Caco-2 (cell line): ENCODE measurements at regions not wholly inside any gene's neighbourhood (a gene's known extent, or its start where the extent isn't known, plus 50 kb on each side); places are given as distances from the start of the nearest gene placed in this dataset.

Experiments
- BruUV-seq: library from RNA; stranded (reverse); fragments of 400-500 nt; replicated peaks from 2 replicates; lab custom pipeline; 2021; lab: Mats Ljungman, UMichigan
- CTCF ChIA-PET: fragments of 300-600 bp; sonication (Branson Sonifier 250); formaldehyde crosslinking; loops from one replicate; lab custom pipeline; 2022; ENCODE audit warnings: antibody characterized with exemption; lab: Charles Lee
- POLR2A ChIA-PET: fragments of 300-600 bp; sonication (Branson Sonifier 250); formaldehyde crosslinking; loops from one replicate; lab custom pipeline; 2022; ENCODE audit warnings: antibody characterized with exemption; lab: Charles Lee
- DNase-seq, 2 experiments: peaks; one replicate each; pipeline versions ENCODE4 v3.0.0 to v3.0.0-alpha.2; 2020 to 2022
- H3K27me3 ChIP-seq: replicated peaks from 2 replicates; pipeline ENCODE4 v1.6.0; 2011; ENCODE audit warnings: low read length; ENCODE audit not compliant: control insufficient read depth, insufficient read depth
- H3K36me3 ChIP-seq: 2 replicates; pipeline ENCODE4 v1.5.1; 2011; ENCODE audit warnings: low read length; ENCODE audit not compliant: control insufficient read depth, insufficient read depth
- H3K4me1 ChIP-seq: fragments of 250-450 bp; sonication (Bioruptor Pico); 2 replicates; pipeline ENCODE4 v1.5.1; 2020; ENCODE audit warnings: mild to moderate bottlenecking
- H3K4me3 ChIP-seq: 2 replicates; pipeline ENCODE4 v1.5.1; 2011; ENCODE audit warnings: low read depth, mild to moderate bottlenecking, control low read depth, low read length
- H3K9me3 ChIP-seq: fragments of 250-450 bp; sonication (Bioruptor Pico); 2 replicates; pipeline ENCODE4 v1.5.1; 2020; ENCODE audit warnings: mild to moderate bottlenecking, moderate library complexity
- H3K27ac Mint-ChIP-seq: one replicate; pipeline ENCODE4 v1.8.0; 2022; ENCODE audit warnings: mixed read lengths; ENCODE audit not compliant: unreplicated experiment
- H3K27me3 Mint-ChIP-seq: one replicate; pipeline ENCODE4 v1.8.0; 2022; ENCODE audit warnings: mixed read lengths; ENCODE audit not compliant: insufficient read depth, unreplicated experiment
- H3K36me3 Mint-ChIP-seq: one replicate; pipeline ENCODE4 v1.8.0; 2022; ENCODE audit warnings: mild to moderate bottlenecking, mixed read lengths; ENCODE audit not compliant: insufficient read depth, unreplicated experiment
- H3K4me1 Mint-ChIP-seq: one replicate; pipeline ENCODE4 v1.8.0; 2022; ENCODE audit warnings: low read depth, mixed read lengths; ENCODE audit not compliant: unreplicated experiment
- H3K4me3 Mint-ChIP-seq: one replicate; pipeline ENCODE4 v1.8.0; 2022; ENCODE audit warnings: mild to moderate bottlenecking, moderate library complexity, mixed read lengths; ENCODE audit not compliant: unreplicated experiment
- H3K9me3 Mint-ChIP-seq: one replicate; pipeline ENCODE4 v1.8.0; 2022; ENCODE audit warnings: mixed read lengths; ENCODE audit not compliant: unreplicated experiment
- intact Hi-C: fragments of 100-400 bp; cut with micrococcal nuclease; formaldehyde crosslinking; loops from one replicate; pipeline ENCODE4 v1.10.0; 2022; ENCODE audit not compliant: unreplicated experiment
- TF ChIP-seq, protein P1 (sequence below), 2 experiments: fragments of 200-600 bp in 1 of 2; IDR thresholded peaks; 1 replicate in 1 of 2; 2 replicates in 1 of 2; pipeline versions ENCODE4 v1.5.1 to v1.8.0; 2011 to 2022; ENCODE audit warnings: antibody characterized with exemption in 1 of 2, control low read depth in 1 of 2, inconsistent platforms in 1 of 2, low read depth in 1 of 2, low read length in 1 of 2, mild to moderate bottlenecking in 1 of 2, moderate library complexity in 1 of 2; ENCODE audit not compliant: insufficient read depth in 1 of 2, severe bottlenecking in 1 of 2, unreplicated experiment in 1 of 2

DNA sequence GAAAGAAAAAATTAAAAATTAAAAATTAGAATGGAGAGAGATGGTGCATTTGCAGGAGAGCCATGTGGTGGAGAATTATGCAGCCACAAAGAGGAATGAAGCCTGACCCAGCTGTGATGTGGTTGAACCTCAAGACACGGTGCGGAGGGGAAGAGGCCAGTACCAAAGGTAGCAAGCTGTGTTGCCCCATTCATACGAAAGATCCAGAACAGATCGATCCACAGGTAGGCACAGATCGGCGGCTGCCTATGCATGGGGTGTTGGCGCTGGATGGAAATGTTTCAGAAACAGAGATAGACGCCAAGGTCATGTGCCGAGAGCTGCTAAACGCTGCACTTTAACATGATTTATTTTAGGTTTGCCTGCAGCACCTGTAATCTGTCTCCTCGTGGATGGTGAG lies 992.3 kb downstream of the BRD1 start:
- intact Hi-C loops = no loop called here
- H3K4me1 Mint-ChIP-seq = no peaks in the 10 kb centered on the region
- no peaks in the 10 kb centered on the region for H3K9me3 ChIP-seq
- H3K27ac Mint-ChIP-seq = no peak overlapping the region
- BruUV-seq = no TSS peak
- H3K36me3 ChIP-seq = no peaks in the 10 kb centered on the region
- peaks cover 35% of the 10 kb centered on the region for H3K9me3 Mint-ChIP-seq
- H3K36me3 Mint-ChIP-seq = peaks cover 6% of the 10 kb centered on the region
- ChIA-PET CTCF (no interaction called here), POLR2A (no interaction called here)
- H3K4me1 ChIP-seq = no peaks in the 10 kb centered on the region
- no peaks in the 10 kb centered on the region for H3K27me3 ChIP-seq
- no peak overlapping the region for H3K4me3 Mint-ChIP-seq
- H3K27me3 Mint-ChIP-seq = no peaks in the 10 kb centered on the region
- no peak overlapping the region for H3K4me3 ChIP-seq
- no peak for DNase-seq
- TF ChIP-seq, protein P1, sequence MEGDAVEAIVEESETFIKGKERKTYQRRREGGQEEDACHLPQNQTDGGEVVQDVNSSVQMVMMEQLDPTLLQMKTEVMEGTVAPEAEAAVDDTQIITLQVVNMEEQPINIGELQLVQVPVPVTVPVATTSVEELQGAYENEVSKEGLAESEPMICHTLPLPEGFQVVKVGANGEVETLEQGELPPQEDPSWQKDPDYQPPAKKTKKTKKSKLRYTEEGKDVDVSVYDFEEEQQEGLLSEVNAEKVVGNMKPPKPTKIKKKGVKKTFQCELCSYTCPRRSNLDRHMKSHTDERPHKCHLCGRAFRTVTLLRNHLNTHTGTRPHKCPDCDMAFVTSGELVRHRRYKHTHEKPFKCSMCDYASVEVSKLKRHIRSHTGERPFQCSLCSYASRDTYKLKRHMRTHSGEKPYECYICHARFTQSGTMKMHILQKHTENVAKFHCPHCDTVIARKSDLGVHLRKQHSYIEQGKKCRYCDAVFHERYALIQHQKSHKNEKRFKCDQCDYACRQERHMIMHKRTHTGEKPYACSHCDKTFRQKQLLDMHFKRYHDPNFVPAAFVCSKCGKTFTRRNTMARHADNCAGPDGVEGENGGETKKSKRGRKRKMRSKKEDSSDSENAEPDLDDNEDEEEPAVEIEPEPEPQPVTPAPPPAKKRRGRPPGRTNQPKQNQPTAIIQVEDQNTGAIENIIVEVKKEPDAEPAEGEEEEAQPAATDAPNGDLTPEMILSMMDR (IDR thresholded peaks at IDR 0.05; ENCODE audit: insufficient read depth in 1 of 2, low read depth in 1 of 2, low read length in 1 of 2, severe bottlenecking in 1 of 2, unreplicated experiment in 1 of 2) = no peak

DNA sequence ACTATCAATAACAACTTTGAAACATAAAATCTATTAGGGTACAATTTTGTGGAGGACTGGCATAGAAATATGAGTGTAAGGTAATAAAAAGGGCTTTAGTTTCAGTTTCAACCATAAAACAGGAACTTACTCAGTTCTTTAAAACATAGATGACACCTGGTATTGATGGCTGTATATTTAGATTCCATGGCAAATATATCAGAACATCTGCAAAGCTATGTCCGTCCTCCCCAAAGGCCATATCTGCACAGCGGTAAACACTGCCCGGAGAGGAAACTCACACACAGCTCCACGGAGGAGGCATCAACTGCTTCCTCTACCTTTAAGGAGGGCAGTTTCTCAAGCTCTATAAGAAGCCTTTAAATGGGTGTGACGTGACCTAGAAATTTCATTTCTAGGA lies 993.3 kb downstream of the BRD1 start:
- H3K9me3 Mint-ChIP-seq = peaks cover 35% of the 10 kb centered on the region
- POLR2A ChIA-PET = no interaction called here
- no peak overlapping the region for H3K4me3 Mint-ChIP-seq

DNA sequence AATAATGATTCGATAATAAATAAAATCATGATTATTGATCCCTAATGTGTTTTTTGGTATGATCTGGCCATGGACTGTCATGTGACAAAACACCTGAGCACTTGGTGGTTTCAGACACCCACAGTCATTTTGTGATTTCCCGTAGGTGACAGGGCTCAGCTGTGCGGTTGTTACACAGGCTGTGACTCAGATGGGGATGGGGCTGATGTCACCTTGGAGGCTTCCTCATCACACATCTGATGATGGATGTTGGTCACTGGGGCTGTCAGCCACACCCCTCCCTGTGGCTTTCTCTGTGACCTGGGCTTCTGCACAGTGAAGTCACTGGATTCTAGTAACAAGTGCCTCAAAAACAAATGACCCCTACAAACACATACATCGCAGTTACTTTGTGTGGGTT lies 995.1 kb downstream of the BRD1 start:
- Histone ChIP-seq H3K4me3 (no peak overlapping the region), H3K27me3 (no peaks in the 10 kb centered on the region), H3K9me3 (no peaks in the 10 kb centered on the region), H3K36me3 (no peaks in the 10 kb centered on the region), H3K4me1 (no peaks in the 10 kb centered on the region)
- CTCF ChIA-PET = no interaction called here
- TF ChIP-seq, protein P1 (IDR thresholded peaks at IDR 0.05; ENCODE audit: insufficient read depth in 1 of 2, low read depth in 1 of 2, low read length in 1 of 2, severe bottlenecking in 1 of 2, unreplicated experiment in 1 of 2) = no peak
- intact Hi-C loops = no loop called here
- H3K4me1 Mint-ChIP-seq = no peaks in the 10 kb centered on the region
- POLR2A ChIA-PET = no interaction called here
- peaks cover 29% of the 10 kb centered on the region for H3K9me3 Mint-ChIP-seq
- no peak for DNase-seq
- no peak overlapping the region for H3K4me3 Mint-ChIP-seq
- H3K27me3 Mint-ChIP-seq = no peaks in the 10 kb centered on the region
- H3K36me3 Mint-ChIP-seq = peaks cover 6% of the 10 kb centered on the region
- no TSS peak for BruUV-seq
- no peak overlapping the region for H3K27ac Mint-ChIP-seq

More for the DNA sequence above, 993.3 kb downstream of the BRD1 start:
- no TSS peak for BruUV-seq
- Histone ChIP-seq H3K4me3 (no peak overlapping the region), H3K27me3 (no peaks in the 10 kb centered on the region), H3K9me3 (no peaks in the 10 kb centered on the region), H3K4me1 (no peaks in the 10 kb centered on the region), H3K36me3 (no peaks in the 10 kb centered on the region)
- TF ChIP-seq, protein P1 (IDR thresholded peaks at IDR 0.05; ENCODE audit: insufficient read depth in 1 of 2, low read depth in 1 of 2, low read length in 1 of 2, severe bottlenecking in 1 of 2, unreplicated experiment in 1 of 2) = no peak
- DNase-seq = no peak
- Mint-ChIP-seq H3K4me1 (no peaks in the 10 kb centered on the region), H3K27ac (no peak overlapping the region), H3K27me3 (no peaks in the 10 kb centered on the region), H3K36me3 (peaks cover 6% of the 10 kb centered on the region)
- intact Hi-C loops = no loop called here
- CTCF ChIA-PET = no interaction called here
